ENCODE measurements at regions not wholly inside any gene's neighbourhood (a gene's known extent, or its start where the extent isn't known, plus 50 kb on each side); places are given as distances from the start of the nearest gene placed in this dataset.

DNA sequence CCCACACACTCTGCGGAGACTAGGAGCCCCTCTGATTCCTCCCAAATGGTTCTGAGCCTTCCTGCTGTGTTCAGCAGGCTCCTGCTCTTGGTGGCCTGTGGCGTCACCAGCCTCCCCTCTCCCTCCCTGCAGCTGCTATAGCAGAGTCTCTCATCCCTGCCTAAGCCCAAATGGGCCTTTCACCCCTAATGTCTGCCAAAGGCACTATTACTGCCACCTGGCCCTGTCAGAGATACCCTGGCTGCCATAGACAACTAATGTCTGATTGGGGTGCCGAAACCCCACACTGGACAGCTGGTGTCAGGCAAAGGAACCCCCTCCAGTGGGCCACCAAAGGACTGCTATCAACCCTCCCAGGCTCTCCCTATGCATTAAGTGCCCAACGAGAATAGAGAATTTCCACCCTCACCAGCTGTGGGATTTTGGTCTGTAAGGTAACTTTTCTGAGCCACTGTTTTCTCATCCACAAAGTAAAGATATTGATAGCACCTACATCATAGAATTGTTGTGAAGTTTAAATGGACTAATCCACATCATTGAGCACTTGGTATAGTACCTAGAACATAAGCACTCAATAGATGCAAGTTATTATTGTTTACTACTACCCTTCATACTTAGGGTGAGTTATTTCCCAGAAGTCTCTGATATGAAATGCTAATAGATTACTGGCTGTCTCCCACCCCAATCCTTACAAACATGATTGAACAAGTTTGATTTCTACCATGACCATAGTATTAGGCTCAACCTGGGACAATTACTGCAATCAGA is 421.3 kb downstream of the MID1IP1 start:
- no peaks in the 10 kb centered on the region for H3K9me3 ChIP-seq
- no peaks in the 10 kb centered on the region for H3K27me3 ChIP-seq
- no peak overlapping the region for H3K4me3 ChIP-seq
- DNase-seq, result no peak
- H3K36me3 ChIP-seq, result no peaks in the 10 kb centered on the region

- DNase-seq, result no peak
- H3K4me3 ChIP-seq, result no peak overlapping the region
- H3K9me3 ChIP-seq, result no peaks in the 10 kb centered on the region
- no peaks in the 10 kb centered on the region for H3K36me3 ChIP-seq
- no peaks in the 10 kb centered on the region for H3K27me3 ChIP-seq
Measured at GRCh38 chrX:39226251-39226650, 425.0 kb downstream of the MID1IP1 start.

DNA sequence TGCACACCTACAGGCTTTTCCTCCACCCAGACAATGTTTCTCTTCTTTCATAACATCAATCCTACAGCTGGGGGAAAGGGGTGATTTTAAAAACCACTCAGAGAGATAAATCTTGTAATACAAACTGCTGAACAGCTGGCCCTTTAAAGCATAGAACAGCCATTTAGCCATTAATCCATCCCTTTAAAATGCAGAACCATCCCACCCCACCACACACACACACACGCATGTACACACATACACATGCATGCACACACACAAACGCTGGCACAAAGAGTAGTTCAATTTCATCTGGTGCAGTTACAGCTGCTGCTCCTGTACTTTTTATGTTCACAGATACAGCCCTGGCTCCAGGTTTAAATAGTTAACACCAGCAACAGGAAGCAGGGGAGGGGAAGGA is 426.1 kb downstream of the MID1IP1 start:
- H3K9me3 ChIP-seq, result no peaks in the 10 kb centered on the region
- no peak for DNase-seq
- H3K4me3 ChIP-seq, result no peak overlapping the region
- H3K27me3 ChIP-seq, result no peaks in the 10 kb centered on the region
- H3K36me3 ChIP-seq, result no peaks in the 10 kb centered on the region

GRCh38 chrX:39238006-39238405 is 436.7 kb downstream of the MID1IP1 start:
- DNase-seq, result no peak
- Histone ChIP-seq H3K36me3 (no peaks in the 10 kb centered on the region), H3K9me3 (no peaks in the 10 kb centered on the region), H3K4me3 (no peak overlapping the region), H3K27me3 (no peaks in the 10 kb centered on the region)

DNA sequence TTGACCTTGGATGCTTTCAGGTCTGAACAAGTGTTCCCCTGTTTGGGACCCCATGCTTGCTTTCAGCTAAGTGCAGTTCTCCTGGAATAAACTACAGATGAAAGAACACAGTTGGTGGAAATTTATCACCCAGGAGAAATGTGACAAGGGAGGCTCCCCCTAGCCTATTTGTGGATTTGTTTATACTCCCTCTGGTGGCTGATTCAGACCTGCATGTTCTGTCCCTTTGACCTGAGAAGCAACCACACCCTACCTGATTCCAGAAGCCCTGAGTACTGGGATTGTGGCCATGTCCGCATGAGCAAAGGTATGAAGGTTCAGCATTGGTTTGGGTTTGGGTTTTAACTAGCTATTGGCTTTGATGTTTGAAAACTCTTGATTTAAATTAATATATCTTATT is 440.9 kb downstream of the MID1IP1 start:
- Histone ChIP-seq H3K4me3 (no peak overlapping the region), H3K36me3 (no peaks in the 10 kb centered on the region), H3K9me3 (no peaks in the 10 kb centered on the region), H3K27me3 (no peaks in the 10 kb centered on the region)
- DNase-seq, result no peak

DNA sequence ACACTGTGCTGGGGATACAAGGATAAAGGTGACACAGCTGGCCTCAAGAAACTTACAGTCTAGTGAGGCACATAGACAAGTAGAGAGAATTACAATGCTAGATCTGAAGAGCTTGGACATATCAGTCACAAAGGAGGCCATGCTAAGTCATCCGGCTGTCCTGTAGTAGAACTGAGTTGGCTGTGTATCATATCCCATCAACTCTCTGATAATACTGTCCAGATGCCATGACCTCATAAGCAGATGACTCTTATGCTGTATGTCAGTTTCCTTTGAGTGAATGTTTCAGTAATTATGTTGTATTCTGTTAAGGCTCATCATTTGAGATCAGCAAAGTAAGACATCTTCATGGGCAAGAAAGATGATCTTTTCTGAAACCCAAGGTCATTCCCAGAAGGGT is 442.9 kb downstream of the MID1IP1 start:
- H3K9me3 ChIP-seq, result no peaks in the 10 kb centered on the region
- no peak for DNase-seq

GRCh38 chrX:39245024-39245423 is 443.8 kb downstream of the MID1IP1 start:
- no peak for DNase-seq
- H3K9me3 ChIP-seq, result no peaks in the 10 kb centered on the region
- H3K36me3 ChIP-seq, result no peaks in the 10 kb centered on the region
- H3K27me3 ChIP-seq, result no peaks in the 10 kb centered on the region
- H3K4me3 ChIP-seq, result no peak overlapping the region

More for the DNA sequence above, 442.9 kb downstream of the MID1IP1 start:
- no peak overlapping the region for H3K4me3 ChIP-seq
- no peaks in the 10 kb centered on the region for H3K36me3 ChIP-seq
- no peaks in the 10 kb centered on the region for H3K27me3 ChIP-seq

DNA sequence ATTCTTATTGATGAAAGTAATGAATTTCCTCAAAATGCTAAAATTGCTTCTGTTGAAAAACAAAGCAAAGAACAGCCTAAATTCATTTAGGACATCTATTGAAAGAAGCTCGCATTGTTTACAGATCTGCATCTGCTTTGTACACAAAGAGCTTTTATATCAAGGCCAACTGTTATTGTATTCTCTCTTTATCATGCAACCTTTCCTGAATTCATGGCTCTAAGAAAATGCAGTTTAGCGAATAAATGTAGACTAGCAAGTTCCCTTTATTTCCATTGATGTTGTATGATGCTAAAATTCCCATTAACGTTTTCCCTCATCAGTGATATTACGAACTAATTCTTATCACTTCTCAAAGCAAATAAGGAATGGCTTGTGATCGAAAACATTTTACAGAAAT is 446.3 kb downstream of the MID1IP1 start:
- Histone ChIP-seq H3K4me3 (no peak overlapping the region), H3K9me3 (no peaks in the 10 kb centered on the region), H3K27me3 (no peaks in the 10 kb centered on the region), H3K36me3 (no peaks in the 10 kb centered on the region)
- DNase-seq, result no peak

DNA sequence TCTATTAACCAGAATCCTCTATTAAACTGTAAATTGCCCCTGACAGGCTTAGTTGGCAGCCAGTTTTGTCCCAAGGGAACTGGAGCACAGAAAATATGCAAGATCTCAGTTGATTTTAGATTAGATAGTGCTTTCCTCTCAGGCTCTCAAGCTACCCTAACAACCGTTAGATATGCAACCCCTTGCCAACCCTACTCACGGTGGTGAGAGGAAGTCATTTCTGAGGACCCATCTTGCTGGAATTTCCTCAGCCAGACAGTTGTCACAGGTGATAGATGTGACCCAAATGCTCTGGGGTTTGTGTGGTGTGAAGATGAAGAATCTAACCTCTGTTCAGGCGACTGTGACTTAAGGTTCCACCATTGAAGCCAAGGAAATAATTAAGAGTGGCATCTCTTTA is 447.1 kb downstream of the MID1IP1 start:
- no peaks in the 10 kb centered on the region for H3K27me3 ChIP-seq
- H3K4me3 ChIP-seq, result no peak overlapping the region
- no peaks in the 10 kb centered on the region for H3K36me3 ChIP-seq
- DNase-seq, result no peak
- no peaks in the 10 kb centered on the region for H3K9me3 ChIP-seq

GRCh38 chrX:39249999-39250398 is 448.7 kb downstream of the MID1IP1 start:
- Histone ChIP-seq H3K9me3 (no peaks in the 10 kb centered on the region), H3K27me3 (no peaks in the 10 kb centered on the region), H3K4me3 (no peak overlapping the region), H3K36me3 (no peaks in the 10 kb centered on the region)
- DNase-seq, result no peak

DNA sequence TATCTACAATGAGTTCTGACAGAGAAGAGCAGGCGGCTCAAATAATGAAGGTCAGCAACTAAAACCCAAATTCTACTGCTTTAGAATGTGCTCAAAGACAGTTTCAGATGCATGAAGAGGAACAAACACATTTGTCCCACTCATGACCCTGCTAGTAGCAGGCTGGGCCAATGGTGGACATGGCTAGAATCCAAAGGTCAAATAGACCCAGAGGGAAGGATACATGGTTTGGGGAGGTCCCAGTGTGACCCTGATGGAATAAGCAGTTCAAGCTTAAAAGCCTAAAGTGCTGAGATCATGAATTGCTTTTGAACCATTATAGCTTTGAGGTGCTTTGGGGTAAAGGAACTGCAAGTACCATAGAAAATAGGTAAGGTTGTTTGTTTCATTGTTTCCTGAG is 450.7 kb downstream of the MID1IP1 start:
- Histone ChIP-seq H3K36me3 (no peaks in the 10 kb centered on the region), H3K27me3 (no peaks in the 10 kb centered on the region), H3K9me3 (no peaks in the 10 kb centered on the region), H3K4me3 (no peak overlapping the region)
- no peak for DNase-seq

- Histone ChIP-seq H3K27me3 (no peaks in the 10 kb centered on the region), H3K4me3 (no peak overlapping the region)
- peak; percentile 4 for DNase-seq
Measured at GRCh38 chrX:39253551-39253950, 452.3 kb downstream of the MID1IP1 start.

GRCh38 chrX:39258331-39258730 is 457.1 kb downstream of the MID1IP1 start:
- Histone ChIP-seq H3K36me3 (no peaks in the 10 kb centered on the region), H3K9me3 (no peaks in the 10 kb centered on the region), H3K4me3 (no peak overlapping the region), H3K27me3 (no peaks in the 10 kb centered on the region)
- peak; percentile 74 for DNase-seq

More at GRCh38 chrX:39253551-39253950, 452.3 kb downstream of the MID1IP1 start:
- Histone ChIP-seq H3K9me3 (no peaks in the 10 kb centered on the region), H3K36me3 (no peaks in the 10 kb centered on the region)

GRCh38 chrX:39260965-39261364 is 459.7 kb downstream of the MID1IP1 start:
- H3K36me3 ChIP-seq, result no peaks in the 10 kb centered on the region
- H3K9me3 ChIP-seq, result no peaks in the 10 kb centered on the region
- H3K27me3 ChIP-seq, result no peaks in the 10 kb centered on the region
- peak; percentile 9 for DNase-seq
- H3K4me3 ChIP-seq, result no peak overlapping the region

DNA sequence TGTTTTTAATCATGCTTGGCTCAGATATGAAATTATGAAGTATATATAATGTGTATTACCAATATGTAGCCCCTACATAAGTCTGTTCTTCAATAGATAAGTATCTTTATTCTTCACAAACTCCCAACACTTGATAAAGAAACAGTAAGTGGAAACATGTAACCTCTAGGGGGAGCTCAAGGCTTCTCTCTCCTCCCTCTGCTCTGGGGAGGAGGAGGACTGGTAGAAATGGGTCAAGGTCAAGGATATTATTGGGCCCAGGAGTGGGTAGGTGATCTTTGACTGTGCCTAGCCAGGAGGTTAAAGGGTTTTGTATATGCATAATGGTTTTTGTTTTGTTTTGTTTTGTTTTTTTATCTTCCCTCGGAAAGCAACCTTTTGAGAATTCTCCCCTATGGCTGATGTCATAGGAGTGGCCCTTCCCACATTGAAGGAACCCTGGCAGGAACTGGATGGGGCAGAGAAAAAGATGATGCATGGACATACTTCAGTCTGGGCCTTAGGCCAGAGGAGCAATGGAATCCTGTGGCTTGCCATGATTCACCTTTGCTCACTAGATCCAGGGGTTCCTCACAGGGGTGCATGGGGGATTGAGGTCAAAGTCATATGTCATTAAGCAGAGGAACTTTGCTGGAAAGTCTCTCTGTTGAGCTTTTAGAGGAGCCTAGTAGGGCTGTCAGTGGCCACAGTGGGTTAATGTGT is 460.3 kb downstream of the MID1IP1 start:
- H3K4me3 ChIP-seq, result no peak overlapping the region
- peak; percentile 77 for DNase-seq
- H3K27me3 ChIP-seq, result no peaks in the 10 kb centered on the region
- H3K36me3 ChIP-seq, result no peaks in the 10 kb centered on the region
- no peaks in the 10 kb centered on the region for H3K9me3 ChIP-seq

DNA sequence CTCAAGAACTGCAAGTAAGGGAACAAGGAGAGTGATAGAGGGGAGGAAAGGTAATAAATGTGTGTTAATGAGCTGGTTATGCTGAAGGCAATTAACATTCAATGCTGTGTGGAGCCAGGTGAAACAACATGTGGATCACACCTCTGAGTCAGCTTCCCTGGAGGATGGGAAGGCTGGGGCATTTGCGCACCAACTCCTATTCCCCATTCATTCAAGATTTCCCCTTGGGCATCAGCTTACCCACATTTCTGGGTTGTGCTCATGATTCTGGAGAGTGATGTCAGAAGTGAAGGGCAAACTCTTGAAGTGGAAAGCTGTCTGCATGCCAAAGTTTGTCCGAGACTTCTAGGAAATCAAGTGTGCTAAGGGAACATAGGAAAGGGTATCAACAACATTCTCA is 461.4 kb downstream of the MID1IP1 start:
- no peak for DNase-seq
- no peak overlapping the region for H3K4me3 ChIP-seq
- H3K36me3 ChIP-seq, result no peaks in the 10 kb centered on the region
- no peaks in the 10 kb centered on the region for H3K9me3 ChIP-seq
- H3K27me3 ChIP-seq, result no peaks in the 10 kb centered on the region

- no peak for DNase-seq
- no peaks in the 10 kb centered on the region for H3K9me3 ChIP-seq
- H3K27me3 ChIP-seq, result no peaks in the 10 kb centered on the region
- no peaks in the 10 kb centered on the region for H3K36me3 ChIP-seq
- H3K4me3 ChIP-seq, result no peak overlapping the region
Measured at GRCh38 chrX:39264023-39264422, 462.8 kb downstream of the MID1IP1 start.

GRCh38 chrX:39267176-39267575 is 465.9 kb downstream of the MID1IP1 start:
- no peaks in the 10 kb centered on the region for H3K36me3 ChIP-seq
- no peak for DNase-seq
- no peak overlapping the region for H3K4me3 ChIP-seq
- no peaks in the 10 kb centered on the region for H3K9me3 ChIP-seq
- H3K27me3 ChIP-seq, result no peaks in the 10 kb centered on the region
